H9 (cell line): ENCODE measurements at regions not wholly inside any gene's neighbourhood (a gene's known extent, or its start where the extent isn't known, plus 50 kb on each side); places are given as distances from the start of the nearest gene placed in this dataset.

Source experiments
- DNase-seq: peaks from one replicate; pipeline ENCODE4 v3.0.0-alpha.2; 2017
- H2AFZ ChIP-seq: one replicate; pipeline ENCODE4 v1.6.1; 2013; ENCODE audit warnings: mild to moderate bottlenecking, low read length, control low read depth, moderate library complexity
- H2AK5ac ChIP-seq: 2 replicates; pipeline ENCODE4 v1.6.1; 2013; ENCODE audit warnings: low read length, control low read depth, mixed read lengths; ENCODE audit not compliant: insufficient read length
- H2BK120ac ChIP-seq: one replicate; pipeline ENCODE4 v1.6.1; 2013; ENCODE audit warnings: low read depth, mild to moderate bottlenecking, low read length, control low read depth, inconsistent platforms; ENCODE audit not compliant: poor library complexity, severe bottlenecking
- H2BK12ac ChIP-seq: 2 replicates; pipeline ENCODE4 v1.6.1; 2013; ENCODE audit warnings: low read length, control low read depth, mixed read lengths, low read depth; ENCODE audit not compliant: insufficient read length
- H2BK15ac ChIP-seq: 2 replicates; pipeline ENCODE4 v1.6.1; 2013; ENCODE audit warnings: low read depth, low read length, control low read depth
- H2BK20ac ChIP-seq: one replicate; pipeline ENCODE4 v1.6.1; 2013; ENCODE audit warnings: low read depth, mild to moderate bottlenecking, low read length, control low read depth, inconsistent platforms; ENCODE audit not compliant: poor library complexity, severe bottlenecking
- H2BK5ac ChIP-seq: 2 replicates; pipeline ENCODE4 v1.6.1; 2013; ENCODE audit warnings: low read length, control low read depth, mixed read lengths; ENCODE audit not compliant: insufficient read length
- H3K14ac ChIP-seq: 2 replicates; pipeline ENCODE4 v1.6.1; 2013; ENCODE audit warnings: low read length, control low read depth; ENCODE audit not compliant: insufficient read depth
- H3K18ac ChIP-seq: 2 replicates; pipeline ENCODE4 v1.6.1; 2013; ENCODE audit warnings: low read depth, mild to moderate bottlenecking, mixed read lengths, low read length, control low read depth; ENCODE audit not compliant: insufficient read length
- H3K23ac ChIP-seq: 2 replicates; pipeline ENCODE4 v1.6.1; 2013; ENCODE audit warnings: low read length, control low read depth, mixed read lengths, low read depth; ENCODE audit not compliant: insufficient read length
- H3K23me2 ChIP-seq: 2 replicates; pipeline ENCODE4 v1.6.1; 2013; ENCODE audit warnings: low read depth, mild to moderate bottlenecking, mixed read lengths, low read length, control low read depth; ENCODE audit not compliant: insufficient read length, poor library complexity, severe bottlenecking
- H3K27ac ChIP-seq: 2 replicates; pipeline ENCODE4 v1.5.1; 2013; ENCODE audit warnings: low read length, control low read depth, mixed read lengths, low read depth; ENCODE audit not compliant: insufficient read length
- H3K27me3 ChIP-seq: 2 replicates; pipeline ENCODE4 v1.6.1; 2013; ENCODE audit warnings: low read length, control low read depth, inconsistent platforms; ENCODE audit not compliant: insufficient read depth
- H3K4ac ChIP-seq: 2 replicates; pipeline ENCODE4 v1.6.1; 2013; ENCODE audit warnings: low read depth, mild to moderate bottlenecking, control low read depth, inconsistent platforms, low read length, moderate library complexity
- H3K4me1 ChIP-seq: 2 replicates; pipeline ENCODE4 v1.6.1; 2013; ENCODE audit warnings: low read length, control low read depth, inconsistent platforms; ENCODE audit not compliant: insufficient read depth
- H3K4me2 ChIP-seq: 2 replicates; pipeline ENCODE4 v1.6.1; 2013; ENCODE audit warnings: low read length, control low read depth, mixed read lengths; ENCODE audit not compliant: insufficient read length, insufficient read depth
- H3K56ac ChIP-seq: 2 replicates; pipeline ENCODE4 v1.6.1; 2013; ENCODE audit warnings: low read depth, mild to moderate bottlenecking, mixed read lengths, low read length, control low read depth; ENCODE audit not compliant: insufficient read length
- H3K79me1 ChIP-seq: 2 replicates; pipeline ENCODE4 v1.6.1; 2013; ENCODE audit warnings: low read depth, mild to moderate bottlenecking, moderate library complexity, low read length, control low read depth, inconsistent platforms; ENCODE audit not compliant: insufficient read depth, poor library complexity, severe bottlenecking
- H3K79me2 ChIP-seq: 2 replicates; pipeline ENCODE4 v1.6.1; 2013; ENCODE audit warnings: low read length, control low read depth, inconsistent platforms; ENCODE audit not compliant: insufficient read depth
- H3K9ac ChIP-seq: 2 replicates; pipeline ENCODE4 v1.6.1; 2013; ENCODE audit warnings: low read length, control low read depth, mixed read lengths; ENCODE audit not compliant: insufficient read length; ENCODE audit errors: extremely low read depth
- H3K9me3 ChIP-seq: one replicate; pipeline ENCODE4 v1.6.1; 2013; ENCODE audit warnings: low read depth, low read length, inconsistent platforms; ENCODE audit not compliant: control insufficient read depth
- H3T11ph ChIP-seq: one replicate; pipeline ENCODE4 v1.6.1; 2013; ENCODE audit warnings: mild to moderate bottlenecking, low read length, control low read depth, inconsistent platforms
- H4K20me1 ChIP-seq: one replicate; pipeline ENCODE4 v1.6.1; 2013; ENCODE audit not compliant: control insufficient read depth, insufficient read length, insufficient read depth
- H4K5ac ChIP-seq: 2 replicates; pipeline ENCODE4 v1.6.1; 2013; ENCODE audit warnings: low read depth, mild to moderate bottlenecking, mixed read lengths, low read length, control low read depth; ENCODE audit not compliant: insufficient read length
- H4K8ac ChIP-seq: replicated peaks from 2 replicates; pipeline ENCODE4 v1.6.1; 2013; ENCODE audit warnings: low read length, control low read depth, mixed read lengths, low read depth; ENCODE audit not compliant: insufficient read length
- H4K91ac ChIP-seq: 2 replicates; pipeline ENCODE4 v1.6.1; 2013; ENCODE audit warnings: low read depth, mild to moderate bottlenecking, moderate library complexity, mixed read lengths, low read length, control low read depth; ENCODE audit not compliant: insufficient read length
- H3K27ac Mint-ChIP-seq, 3 experiments: 2 replicates in 2 of 3; 3 replicates in 1 of 3; pipeline ENCODE4 v1.8.0; 2020 to 2021; ENCODE audit warnings: mixed read lengths in 3 of 3, mild to moderate bottlenecking in 1 of 3, moderate library complexity in 1 of 3
- H3K27me3 Mint-ChIP-seq: 2 replicates; pipeline ENCODE4 v1.8.0; 2021; ENCODE audit warnings: low read depth, mild to moderate bottlenecking, moderate library complexity, mixed read lengths
- H3K36me3 Mint-ChIP-seq, 3 experiments: 2 replicates in 2 of 3; 3 replicates in 1 of 3; pipeline ENCODE4 v1.8.0; 2020 to 2021; ENCODE audit warnings: low read depth in 3 of 3, mixed read lengths in 3 of 3; ENCODE audit not compliant: insufficient read depth in 1 of 3
- H3K4me1 Mint-ChIP-seq, 2 experiments: 2 replicates each; pipeline ENCODE4 v1.8.0; 2020; ENCODE audit warnings: mixed read lengths in 2 of 2
- H3K4me3 Mint-ChIP-seq, 2 experiments: 2 replicates in 1 of 2; 3 replicates in 1 of 2; pipeline ENCODE4 v1.8.0; 2020 to 2021; ENCODE audit warnings: mild to moderate bottlenecking in 2 of 2, mixed read lengths in 2 of 2, moderate library complexity in 1 of 2
- H3K9me3 Mint-ChIP-seq, 2 experiments: 2 replicates in 1 of 2; 3 replicates in 1 of 2; pipeline ENCODE4 v1.8.0; 2020; ENCODE audit warnings: mild to moderate bottlenecking in 2 of 2, mixed read lengths in 2 of 2, moderate library complexity in 1 of 2
- CTCF ChIP-seq: fragments of 200-600 bp; sonication (generic); conservative IDR thresholded peaks from 3 replicates; pipeline ENCODE4 v1.8.0; 2021; ENCODE audit warnings: antibody characterized with exemption, mild to moderate bottlenecking
- WGBS: extraction: QIAGEN DNeasy Blood & Tissue Kit; methylation state at CpG from one replicate; pipeline ENCODE4 v1.1.7; 2013; ENCODE audit warnings: missing lambda C conversion rate, low lambda C conversion rate, mixed read lengths; ENCODE audit not compliant: insufficient read length; ENCODE audit errors: extremely low coverage; 5-methylcytosine and 5-hydroxymethylcytosine counted together

GRCh38 chr3:55173504-55173903, 245.6 kb upstream of the LRTM1 start:
- no peak for TF ChIP-seq CTCF
- no peak overlapping the region for H4K5ac ChIP-seq
- WGBS: no CpG with 5 or more reads among the region's 1 CpG
- no peak for DNase-seq
- H3K79me1 ChIP-seq: no peaks in the 10 kb centered on the region
- no peak overlapping the region for H2BK5ac ChIP-seq
- H3K4me2 ChIP-seq: no peak overlapping the region
- no peak overlapping the region for H3K56ac ChIP-seq
- no peak overlapping the region for H4K8ac ChIP-seq
- H3K4ac ChIP-seq: no peak overlapping the region
- no peak overlapping the region for H3K27ac Mint-ChIP-seq
- H2BK12ac ChIP-seq: no peak overlapping the region
- 0 out of 7 replicates have a peak, but pooled peaks cover 0 to 2% (median 0%) of the 10 kb centered on the region in 3 experiments for H3K36me3 Mint-ChIP-seq
- no peak overlapping the region for H4K91ac ChIP-seq
- no peaks in the 10 kb centered on the region for H3K9me3 ChIP-seq
- H3K18ac ChIP-seq: no peak overlapping the region
- no peak overlapping the region for H2BK20ac ChIP-seq
- H3K27me3 Mint-ChIP-seq: no peaks in the 10 kb centered on the region; the same call in 1 of the 2 replicates
- no peak overlapping the region for H3T11ph ChIP-seq
- no peak overlapping the region for H3K14ac ChIP-seq
- H3K23me2 ChIP-seq: no peaks in the 10 kb centered on the region
- no peaks in the 10 kb centered on the region for H3K27me3 ChIP-seq
- peaks cover 4 to 5% of the 10 kb centered on the region in 2 experiments for H3K4me1 Mint-ChIP-seq
- no peak overlapping the region for H3K9ac ChIP-seq
- H3K4me1 ChIP-seq: no peaks in the 10 kb centered on the region
- H2BK120ac ChIP-seq: no peak overlapping the region
- no peak overlapping the region for H3K4me3 Mint-ChIP-seq
- H3K79me2 ChIP-seq: no peaks in the 10 kb centered on the region
- H2AFZ ChIP-seq: no peak overlapping the region
- peaks cover 0 to 12% of the 10 kb centered on the region in 2 experiments; a peak in 3 of 5 replicates for H3K9me3 Mint-ChIP-seq
- H2AK5ac ChIP-seq: no peak overlapping the region
- H4K20me1 ChIP-seq: no peaks in the 10 kb centered on the region
- no peak overlapping the region for H2BK15ac ChIP-seq
- no peak overlapping the region for H3K23ac ChIP-seq
- no peak overlapping the region for H3K27ac ChIP-seq
